ENCODE measurements at regions not wholly inside any gene's neighbourhood (a gene's known extent, or its start where the extent isn't known, plus 50 kb on each side); places are given as distances from the start of the nearest gene placed in this dataset.

- Histone ChIP-seq H3K4me3 (no peak overlapping the region), H3K27ac (no peak overlapping the region), H3K27me3 (no peaks in the 10 kb centered on the region), H3K9me3 (no peaks in the 10 kb centered on the region), H3K4me1 (no peaks in the 10 kb centered on the region), H3K36me3 (no peaks in the 10 kb centered on the region)
- 44 to 48% methylated on average over 3 of the region's 3 CpGs for WGBS, 2 donors
- intact Hi-C loops (cut with DNase I) = no loop called here
- no peak for ATAC-seq
- DNase-seq = no peak
- TF ChIP-seq, protein P1, sequence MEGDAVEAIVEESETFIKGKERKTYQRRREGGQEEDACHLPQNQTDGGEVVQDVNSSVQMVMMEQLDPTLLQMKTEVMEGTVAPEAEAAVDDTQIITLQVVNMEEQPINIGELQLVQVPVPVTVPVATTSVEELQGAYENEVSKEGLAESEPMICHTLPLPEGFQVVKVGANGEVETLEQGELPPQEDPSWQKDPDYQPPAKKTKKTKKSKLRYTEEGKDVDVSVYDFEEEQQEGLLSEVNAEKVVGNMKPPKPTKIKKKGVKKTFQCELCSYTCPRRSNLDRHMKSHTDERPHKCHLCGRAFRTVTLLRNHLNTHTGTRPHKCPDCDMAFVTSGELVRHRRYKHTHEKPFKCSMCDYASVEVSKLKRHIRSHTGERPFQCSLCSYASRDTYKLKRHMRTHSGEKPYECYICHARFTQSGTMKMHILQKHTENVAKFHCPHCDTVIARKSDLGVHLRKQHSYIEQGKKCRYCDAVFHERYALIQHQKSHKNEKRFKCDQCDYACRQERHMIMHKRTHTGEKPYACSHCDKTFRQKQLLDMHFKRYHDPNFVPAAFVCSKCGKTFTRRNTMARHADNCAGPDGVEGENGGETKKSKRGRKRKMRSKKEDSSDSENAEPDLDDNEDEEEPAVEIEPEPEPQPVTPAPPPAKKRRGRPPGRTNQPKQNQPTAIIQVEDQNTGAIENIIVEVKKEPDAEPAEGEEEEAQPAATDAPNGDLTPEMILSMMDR (IDR thresholded peaks at IDR 0.05) = no peak
Observed at GRCh38 chr7:145088111-145088745, 252.4 kb upstream of the TPK1 start.

DNA sequence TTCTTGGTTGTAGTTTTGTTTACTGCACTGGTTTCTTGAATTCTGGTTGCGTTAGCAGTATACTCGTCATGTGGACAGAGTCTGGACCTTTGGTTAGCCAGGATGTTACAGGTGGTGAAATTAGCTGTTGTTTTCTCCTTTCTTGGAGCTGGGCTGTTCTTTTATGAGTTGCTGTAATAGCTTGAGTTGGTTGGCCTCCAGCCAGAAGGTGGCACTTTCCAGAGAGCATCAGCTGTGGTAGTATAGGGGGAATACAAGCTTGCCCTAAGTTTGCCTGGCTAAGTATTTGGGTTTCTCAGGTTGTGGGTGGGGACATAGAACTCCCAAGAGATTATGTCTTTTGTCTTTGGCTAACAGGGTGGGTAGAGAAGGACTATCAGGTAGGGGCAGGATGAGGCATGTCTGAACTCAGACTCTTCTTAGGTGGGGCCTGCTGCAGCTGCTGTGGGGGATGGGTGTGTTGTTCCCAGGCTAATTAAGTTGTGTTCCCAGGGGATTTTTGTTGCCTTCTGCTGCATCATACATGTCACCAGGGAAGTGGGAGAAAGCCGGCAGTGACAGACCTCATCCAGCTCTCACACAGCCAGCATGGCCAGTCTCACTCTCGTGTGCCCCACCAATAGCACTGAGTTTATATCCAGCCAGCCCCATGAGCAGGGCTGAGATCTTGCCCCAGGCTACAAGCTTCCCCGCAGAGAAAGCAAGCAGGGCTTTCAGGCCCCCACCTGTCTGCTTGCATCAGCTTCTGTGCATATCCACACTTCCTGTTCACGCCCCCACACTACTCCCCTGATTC lies 246.7 kb upstream of the TPK1 start:
- ATAC-seq (no peak), DNase-seq (no peak)
- no peaks in the 10 kb centered on the region for H3K4me1 ChIP-seq
- no peaks in the 10 kb centered on the region for H3K36me3 ChIP-seq
- H3K27ac ChIP-seq = no peak overlapping the region
- WGBS, 2 donors = 74 to 80% methylated on average over 6 of the region's 6 CpGs
- intact Hi-C loops (cut with DNase I) = no loop called here
- TF ChIP-seq, protein P1 (IDR thresholded peaks at IDR 0.05) = no peak
- H3K4me3 ChIP-seq = no peak overlapping the region
- H3K27me3 ChIP-seq = no peaks in the 10 kb centered on the region
- H3K9me3 ChIP-seq = no peaks in the 10 kb centered on the region

DNA sequence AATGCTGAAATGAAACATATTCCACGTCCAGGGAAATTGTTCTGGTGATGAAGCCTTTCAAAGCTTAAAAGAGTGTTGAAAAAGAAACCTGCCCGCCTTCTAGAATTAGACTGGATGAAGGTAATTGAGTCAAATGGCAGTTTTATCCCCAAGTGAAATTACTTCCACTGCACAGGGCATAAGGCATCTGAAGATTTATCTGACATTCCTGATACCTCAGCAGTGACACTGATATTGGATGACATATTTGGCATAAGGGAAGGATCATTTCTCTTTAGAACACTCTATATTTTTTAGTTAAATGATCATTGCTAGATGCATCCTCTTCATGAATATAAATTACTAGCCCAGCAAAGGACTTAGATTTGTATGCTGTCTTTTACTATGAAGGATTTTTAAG lies 229.6 kb upstream of the TPK1 start:
- no peak overlapping the region for H3K4me3 ChIP-seq
- no peaks in the 10 kb centered on the region for H3K9me3 ChIP-seq
- no peaks in the 10 kb centered on the region for H3K4me1 ChIP-seq
- no peak for ATAC-seq
- TF ChIP-seq, protein P1 (IDR thresholded peaks at IDR 0.05) = no peak
- DNase-seq = no peak
- no peak overlapping the region for H3K27ac ChIP-seq
- H3K36me3 ChIP-seq = no peaks in the 10 kb centered on the region
- no peaks in the 10 kb centered on the region for H3K27me3 ChIP-seq
- 53 to 61% methylated on average over 2 of the region's 2 CpGs for WGBS, 2 donors
- intact Hi-C loops (cut with DNase I) = no loop called here

- no peak for ATAC-seq
Observed at GRCh38 chr7:145064114-145064513, 228.3 kb upstream of the TPK1 start.

More at GRCh38 chr7:145064114-145064513, 228.3 kb upstream of the TPK1 start:
- no peak overlapping the region for H3K4me3 ChIP-seq
- 74 to 80% methylated on average over 4 of the region's 4 CpGs for WGBS, 2 donors
- H3K27me3 ChIP-seq = no peaks in the 10 kb centered on the region
- intact Hi-C loops (cut with DNase I) = no loop called here
- DNase-seq = no peak
- no peak overlapping the region for H3K27ac ChIP-seq
- TF ChIP-seq, protein P1 (IDR thresholded peaks at IDR 0.05) = no peak
- H3K36me3 ChIP-seq = no peaks in the 10 kb centered on the region
- H3K4me1 ChIP-seq = no peaks in the 10 kb centered on the region
- H3K9me3 ChIP-seq = no peaks in the 10 kb centered on the region

Data from heart right ventricle (tissue), 16 donors.